ENCODE measurements at regions not wholly inside any gene's neighbourhood (a gene's known extent, or its start where the extent isn't known, plus 50 kb on each side); places are given as distances from the start of the nearest gene placed in this dataset.

DNA sequence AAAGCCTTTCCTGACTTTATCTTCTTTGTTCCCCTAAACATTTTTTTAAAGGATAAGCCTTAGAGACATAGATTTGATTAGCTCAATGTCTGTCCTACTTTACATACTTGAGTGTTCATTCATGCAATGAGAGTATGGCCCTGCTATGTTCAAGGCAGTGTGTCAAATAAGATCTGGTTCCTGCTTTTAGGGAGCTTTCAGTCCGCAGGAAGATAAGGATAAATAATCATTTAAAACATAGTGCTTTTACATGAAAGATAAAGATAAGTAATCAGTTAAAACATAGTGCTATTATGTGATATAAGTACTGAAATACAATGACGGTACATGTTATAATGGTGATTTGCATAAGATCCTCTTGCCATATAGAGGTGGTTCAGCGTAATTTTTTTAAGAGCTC, 378.3 kb upstream of the PRICKLE1 start:
- TF ChIP-seq AFF4 (CRISPR knock-in tag; IDR thresholded peaks at IDR 0.05; ENCODE audit: borderline replicate concordance) (no peak), SP1 (CRISPR knock-in tag; conservative IDR thresholded peaks at IDR 0.05) (no peak), NFYB (CRISPR knock-in tag; conservative IDR thresholded peaks at IDR 0.05; ENCODE audit: low read depth) (no peak), SMAD3 (CRISPR knock-in tag; IDR thresholded peaks at IDR 0.05; ENCODE audit: borderline replicate concordance) (no peak), FOXK1 (CRISPR knock-in tag; IDR thresholded peaks at IDR 0.05) (no peak)
- TF ChIP-seq, protein P1, sequence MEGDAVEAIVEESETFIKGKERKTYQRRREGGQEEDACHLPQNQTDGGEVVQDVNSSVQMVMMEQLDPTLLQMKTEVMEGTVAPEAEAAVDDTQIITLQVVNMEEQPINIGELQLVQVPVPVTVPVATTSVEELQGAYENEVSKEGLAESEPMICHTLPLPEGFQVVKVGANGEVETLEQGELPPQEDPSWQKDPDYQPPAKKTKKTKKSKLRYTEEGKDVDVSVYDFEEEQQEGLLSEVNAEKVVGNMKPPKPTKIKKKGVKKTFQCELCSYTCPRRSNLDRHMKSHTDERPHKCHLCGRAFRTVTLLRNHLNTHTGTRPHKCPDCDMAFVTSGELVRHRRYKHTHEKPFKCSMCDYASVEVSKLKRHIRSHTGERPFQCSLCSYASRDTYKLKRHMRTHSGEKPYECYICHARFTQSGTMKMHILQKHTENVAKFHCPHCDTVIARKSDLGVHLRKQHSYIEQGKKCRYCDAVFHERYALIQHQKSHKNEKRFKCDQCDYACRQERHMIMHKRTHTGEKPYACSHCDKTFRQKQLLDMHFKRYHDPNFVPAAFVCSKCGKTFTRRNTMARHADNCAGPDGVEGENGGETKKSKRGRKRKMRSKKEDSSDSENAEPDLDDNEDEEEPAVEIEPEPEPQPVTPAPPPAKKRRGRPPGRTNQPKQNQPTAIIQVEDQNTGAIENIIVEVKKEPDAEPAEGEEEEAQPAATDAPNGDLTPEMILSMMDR (IDR thresholded peaks at IDR 0.05), result no peak
- TF ChIP-seq, protein P2, sequence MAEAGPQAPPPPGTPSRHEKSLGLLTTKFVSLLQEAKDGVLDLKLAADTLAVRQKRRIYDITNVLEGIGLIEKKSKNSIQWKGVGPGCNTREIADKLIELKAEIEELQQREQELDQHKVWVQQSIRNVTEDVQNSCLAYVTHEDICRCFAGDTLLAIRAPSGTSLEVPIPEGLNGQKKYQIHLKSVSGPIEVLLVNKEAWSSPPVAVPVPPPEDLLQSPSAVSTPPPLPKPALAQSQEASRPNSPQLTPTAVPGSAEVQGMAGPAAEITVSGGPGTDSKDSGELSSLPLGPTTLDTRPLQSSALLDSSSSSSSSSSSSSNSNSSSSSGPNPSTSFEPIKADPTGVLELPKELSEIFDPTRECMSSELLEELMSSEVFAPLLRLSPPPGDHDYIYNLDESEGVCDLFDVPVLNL (CRISPR knock-in tag; IDR thresholded peaks at IDR 0.05; ENCODE audit: borderline replicate concordance, low read depth), result no peak

Measured in WTC11 (cell line).